ENCODE measurements at regions not wholly inside any gene's neighbourhood (a gene's known extent, or its start where the extent isn't known, plus 50 kb on each side); places are given as distances from the start of the nearest gene placed in this dataset.

DNA sequence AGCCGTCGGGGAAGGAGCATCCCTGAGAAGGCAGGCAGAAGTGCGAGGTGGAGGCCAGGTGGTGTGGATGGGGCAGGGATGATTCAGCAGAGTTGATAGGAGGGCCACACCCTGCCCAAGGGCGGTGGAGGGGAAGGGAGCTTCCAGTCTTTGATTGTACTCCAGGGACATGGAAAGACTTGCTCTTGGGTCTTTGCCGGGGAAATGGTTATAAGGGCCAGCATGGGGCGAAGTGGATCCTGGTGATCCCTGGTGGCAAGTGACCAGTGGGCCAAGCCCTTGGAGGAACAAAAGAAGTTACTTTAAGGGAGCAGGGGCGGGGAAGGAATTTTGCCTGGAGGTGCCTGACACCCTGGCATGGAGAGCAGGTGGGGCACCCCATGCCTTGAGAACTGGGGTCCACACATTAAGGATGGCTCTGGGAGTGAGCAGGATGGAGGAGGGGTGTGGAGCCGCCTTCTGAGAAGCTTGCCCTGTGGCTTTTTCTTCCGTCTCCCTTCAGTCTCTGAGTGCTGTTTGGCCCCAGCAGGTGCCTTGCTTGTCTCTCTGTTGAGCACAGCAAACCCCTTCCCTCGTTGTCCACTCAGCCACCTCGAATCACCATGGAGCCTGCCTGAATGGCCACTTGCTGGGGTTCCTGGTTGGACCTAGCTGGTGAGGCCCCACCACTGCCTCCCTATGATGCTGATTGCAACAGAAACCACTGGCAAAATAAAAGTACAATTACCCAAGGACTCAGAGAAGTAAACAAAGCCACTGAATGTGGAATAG lies 83.9 kb downstream of the RAMP3 start:
- Histone ChIP-seq H2BK20ac (ENCODE audit: low read depth, low read length, poor library complexity, severe bottlenecking) (no peak overlapping the region), H3K23ac (ENCODE audit: insufficient read length, low read depth, low read length) (no peak overlapping the region), H4K8ac (replicated peaks; ENCODE audit: insufficient read length, low read depth, low read length) (no peak overlapping the region), H4K20me1 (ENCODE audit: control insufficient read depth, insufficient read depth, insufficient read length) (peaks cover 2% of the 10 kb centered on the region), H4K5ac (ENCODE audit: insufficient read length, low read depth, low read length) (no peak overlapping the region), H2BK5ac (ENCODE audit: insufficient read length, low read length) (no peak overlapping the region), H3K56ac (ENCODE audit: insufficient read length, low read depth, low read length) (no peak overlapping the region), H3K79me2 (ENCODE audit: insufficient read depth, low read length) (no peaks in the 10 kb centered on the region), H3K18ac (ENCODE audit: insufficient read length, low read depth, low read length) (no peak overlapping the region), H3T11ph (ENCODE audit: low read length) (no peak overlapping the region), H3K79me1 (ENCODE audit: insufficient read depth, low read depth, low read length, poor library complexity, severe bottlenecking) (no peaks in the 10 kb centered on the region), H4K91ac (ENCODE audit: insufficient read length, low read depth, low read length) (no peak overlapping the region), H3K27ac (ENCODE audit: insufficient read length, low read depth, low read length) (no peak overlapping the region), H3K9ac (ENCODE audit: extremely low read depth, insufficient read length, low read length) (no peak overlapping the region), H3K23me2 (ENCODE audit: insufficient read length, low read depth, low read length, poor library complexity, severe bottlenecking) (no peaks in the 10 kb centered on the region), H2AFZ (ENCODE audit: low read length) (no peak overlapping the region), H2BK12ac (ENCODE audit: insufficient read length, low read depth, low read length) (no peak overlapping the region), H3K9me3 (ENCODE audit: control insufficient read depth, low read depth, low read length) (no peaks in the 10 kb centered on the region), H2BK15ac (ENCODE audit: low read depth, low read length) (no peak overlapping the region), H3K4me2 (ENCODE audit: insufficient read depth, insufficient read length, low read length) (no peak overlapping the region), H2BK120ac (ENCODE audit: low read depth, low read length, poor library complexity, severe bottlenecking) (no peak overlapping the region), H3K14ac (ENCODE audit: insufficient read depth, low read length) (no peak overlapping the region), H3K4me1 (ENCODE audit: insufficient read depth, low read length) (no peaks in the 10 kb centered on the region), H2AK5ac (ENCODE audit: insufficient read length, low read length) (no peak overlapping the region), H3K4ac (ENCODE audit: low read depth, low read length) (no peak overlapping the region), H3K27me3 (ENCODE audit: insufficient read depth, low read length) (no peaks in the 10 kb centered on the region)
- Mint-ChIP-seq H3K27me3 (ENCODE audit: low read depth) (no peaks in the 10 kb centered on the region; the same call in none of the 2 replicates), H3K4me3 (no peak overlapping the region), H3K27ac (no peak overlapping the region; a peak in 2 of 7 replicates), H3K36me3 (ENCODE audit: insufficient read depth in 1 of 3, low read depth in 3 of 3) (no peaks in the 10 kb centered on the region), H3K4me1 (no peaks in the 10 kb centered on the region; a peak in 1 of 4 replicates), H3K9me3 (no peaks in the 10 kb centered on the region)
- no peak for DNase-seq
- WGBS (ENCODE audit: extremely low coverage, insufficient read length, low lambda C conversion rate), result no CpG with 5 or more reads among the region's 11 CpGs
- TF ChIP-seq, protein P1, sequence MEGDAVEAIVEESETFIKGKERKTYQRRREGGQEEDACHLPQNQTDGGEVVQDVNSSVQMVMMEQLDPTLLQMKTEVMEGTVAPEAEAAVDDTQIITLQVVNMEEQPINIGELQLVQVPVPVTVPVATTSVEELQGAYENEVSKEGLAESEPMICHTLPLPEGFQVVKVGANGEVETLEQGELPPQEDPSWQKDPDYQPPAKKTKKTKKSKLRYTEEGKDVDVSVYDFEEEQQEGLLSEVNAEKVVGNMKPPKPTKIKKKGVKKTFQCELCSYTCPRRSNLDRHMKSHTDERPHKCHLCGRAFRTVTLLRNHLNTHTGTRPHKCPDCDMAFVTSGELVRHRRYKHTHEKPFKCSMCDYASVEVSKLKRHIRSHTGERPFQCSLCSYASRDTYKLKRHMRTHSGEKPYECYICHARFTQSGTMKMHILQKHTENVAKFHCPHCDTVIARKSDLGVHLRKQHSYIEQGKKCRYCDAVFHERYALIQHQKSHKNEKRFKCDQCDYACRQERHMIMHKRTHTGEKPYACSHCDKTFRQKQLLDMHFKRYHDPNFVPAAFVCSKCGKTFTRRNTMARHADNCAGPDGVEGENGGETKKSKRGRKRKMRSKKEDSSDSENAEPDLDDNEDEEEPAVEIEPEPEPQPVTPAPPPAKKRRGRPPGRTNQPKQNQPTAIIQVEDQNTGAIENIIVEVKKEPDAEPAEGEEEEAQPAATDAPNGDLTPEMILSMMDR (conservative IDR thresholded peaks at IDR 0.05), result no peak
